H1 (cell line): ENCODE measurements at regions not wholly inside any gene's neighbourhood (a gene's known extent, or its start where the extent isn't known, plus 50 kb on each side); places are given as distances from the start of the nearest gene placed in this dataset.

Experiments
- CTCF ChIA-PET: fragments of 300-600 bp; sonication (Branson Sonifier 250); formaldehyde crosslinking; loops from one replicate; lab custom pipeline; 2021; ENCODE audit not compliant: partially characterized antibody; lab: Charles Lee
- POLR2A ChIA-PET: fragments of 300-600 bp; sonication (Branson Sonifier 250); formaldehyde crosslinking; loops from one replicate; lab custom pipeline; 2021; ENCODE audit warnings: inconsistent platforms; ENCODE audit not compliant: partially characterized antibody; lab: Charles Lee
- DNase-seq, 2 experiments: peaks; one replicate each; pipeline versions ENCODE4 v3.0.0 to v3.0.0-alpha.2; 2010 to 2022; ENCODE audit warnings: low spot score in 2 of 2, low read depth in 1 of 2, mixed read lengths in 1 of 2
- FAIRE-seq: peaks from 2 replicates; lab custom pipeline; 2011; peaks lifted over from hg19 to GRCh38; lab: Jason Lieb, UNC
- H2AFZ ChIP-seq: 2 replicates; pipeline ENCODE4 v1.8.1; 2012; ENCODE audit warnings: low read length, inconsistent platforms
- H2AK5ac ChIP-seq: 2 replicates; pipeline ENCODE4 v1.6.1; 2013; ENCODE audit warnings: low read depth, low read length
- H2BK120ac ChIP-seq: replicated peaks from 2 replicates; pipeline ENCODE3; 2013; ENCODE audit warnings: low read depth, low read length, inconsistent platforms
- H2BK12ac ChIP-seq: 2 replicates; pipeline ENCODE4 v1.6.1; 2013; ENCODE audit warnings: low read depth, low read length
- H2BK15ac ChIP-seq: 2 replicates; pipeline ENCODE4 v1.6.1; 2013; ENCODE audit warnings: low read length
- H2BK20ac ChIP-seq: 2 replicates; pipeline ENCODE4 v1.6.1; 2013; ENCODE audit warnings: low read length
- H2BK5ac ChIP-seq: 2 replicates; pipeline ENCODE4 v1.6.1; 2013; ENCODE audit warnings: low read depth, low read length
- H3K14ac ChIP-seq: 2 replicates; pipeline ENCODE4 v1.6.1; 2013; ENCODE audit warnings: inconsistent platforms; ENCODE audit not compliant: insufficient read length
- H3K18ac ChIP-seq: 2 replicates; pipeline ENCODE4 v1.6.1; 2013; ENCODE audit warnings: low read length; ENCODE audit errors: extremely low read depth
- H3K23ac ChIP-seq: 2 replicates; pipeline ENCODE4 v1.6.1; 2013; ENCODE audit warnings: inconsistent platforms; ENCODE audit not compliant: insufficient read length
- H3K23me2 ChIP-seq: 2 replicates; pipeline ENCODE4 v1.6.1; 2013; ENCODE audit warnings: low read depth, low read length
- H3K27ac ChIP-seq: 2 replicates; pipeline ENCODE4 v1.6.1; 2011; ENCODE audit warnings: low read depth, low read length, inconsistent platforms
- H3K27me3 ChIP-seq, 4 experiments: replicated peaks in 1 of 4; 1 replicate in 1 of 4; 2 replicates in 3 of 4; pipeline versions ENCODE4 v1.6.1 to v1.8.1; 2011 to 2013; ENCODE audit warnings: low read length in 3 of 4, mild to moderate bottlenecking in 3 of 4, inconsistent platforms in 2 of 4, mixed read lengths in 2 of 4, moderate library complexity in 1 of 4; ENCODE audit not compliant: control insufficient read depth in 3 of 4, insufficient read depth in 3 of 4; ENCODE audit errors: extremely low read depth in 1 of 4
- H3K36me3 ChIP-seq, 4 experiments: 2 replicates each; pipeline versions ENCODE4 v1.6.1 to v1.8.1; 2011 to 2013; ENCODE audit warnings: mild to moderate bottlenecking in 4 of 4, low read length in 3 of 4, moderate library complexity in 2 of 4, control low read depth in 1 of 4, inconsistent platforms in 1 of 4; ENCODE audit not compliant: insufficient read depth in 4 of 4, control insufficient read depth in 2 of 4
- H3K4ac ChIP-seq: replicated peaks from 2 replicates; pipeline ENCODE3; 2013; ENCODE audit warnings: low read length, low read depth, mixed read lengths, inconsistent platforms; ENCODE audit not compliant: insufficient read length
- H3K4me1 ChIP-seq, 4 experiments: replicated peaks in 1 of 4; 1 replicate in 1 of 4; 2 replicates in 3 of 4; pipeline versions ENCODE4 v1.6.1 to v1.8.1; 2011 to 2013; ENCODE audit warnings: low read length in 3 of 4, inconsistent platforms in 2 of 4, mixed read lengths in 1 of 4; ENCODE audit not compliant: insufficient read depth in 4 of 4, control insufficient read depth in 3 of 4
- H3K4me2 ChIP-seq, 2 experiments: 2 replicates each; pipeline versions ENCODE4 v1.6.1 to v1.8.1; 2011 to 2013; ENCODE audit warnings: low read depth in 2 of 2, low read length in 2 of 2, control low read depth in 1 of 2, inconsistent platforms in 1 of 2, mild to moderate bottlenecking in 1 of 2; ENCODE audit not compliant: insufficient read depth in 1 of 2
- H3K4me3 ChIP-seq, 4 experiments: fragments of 200-600, 300-600 bp in 1 of 4; sonication (generic), shearing (Covaris generic), sonication (Bioruptor Twin) in 1 of 4; 2 replicates each; pipeline versions ENCODE4 v1.5.1 to v1.8.1; 2011 to 2016; ENCODE audit warnings: low read length in 4 of 4, low read depth in 3 of 4, control low read depth in 2 of 4, inconsistent platforms in 2 of 4, mild to moderate bottlenecking in 2 of 4, mixed read lengths in 1 of 4, moderate library complexity in 1 of 4; ENCODE audit not compliant: insufficient read depth in 2 of 4; ENCODE audit errors: extremely low read depth in 1 of 4
- H3K56ac ChIP-seq: replicated peaks from 2 replicates; pipeline ENCODE3; 2013; ENCODE audit warnings: low read depth, mild to moderate bottlenecking, mixed read lengths, low read length, inconsistent platforms; ENCODE audit not compliant: insufficient read length
- H3K79me1 ChIP-seq: 2 replicates; pipeline ENCODE4 v1.6.1; 2013; ENCODE audit warnings: low read depth, low read length, control low read depth
- H3K79me2 ChIP-seq, 2 experiments: 2 replicates each; pipeline versions ENCODE4 v1.6.1 to v1.8.1; 2012 to 2013; ENCODE audit warnings: low read length in 2 of 2, mild to moderate bottlenecking in 2 of 2, inconsistent platforms in 1 of 2; ENCODE audit not compliant: insufficient read depth in 2 of 2, control insufficient read depth in 1 of 2
- H3K9ac ChIP-seq, 4 experiments: replicated peaks in 1 of 4; 1 replicate in 1 of 4; 2 replicates in 3 of 4; pipeline versions ENCODE4 v1.6.1 to v1.8.1; 2011 to 2013; ENCODE audit warnings: low read depth in 3 of 4, low read length in 3 of 4, control low read depth in 2 of 4, mild to moderate bottlenecking in 2 of 4, moderate library complexity in 2 of 4, inconsistent platforms in 1 of 4; ENCODE audit errors: extremely low read depth in 1 of 4
- H3K9me3 ChIP-seq, 2 experiments: 2 replicates each; pipeline versions ENCODE4 v1.6.1 to v1.8.1; 2012 to 2013; ENCODE audit warnings: mild to moderate bottlenecking in 2 of 2, moderate library complexity in 2 of 2, control low read depth in 1 of 2, inconsistent platforms in 1 of 2, low read depth in 1 of 2, low read length in 1 of 2, mixed read lengths in 1 of 2; ENCODE audit not compliant: insufficient read depth in 2 of 2
- H4K20me1 ChIP-seq, 2 experiments: replicated peaks in 1 of 2; 2 replicates each; pipeline versions ENCODE3 to v1.8.1; 2011 to 2013; ENCODE audit warnings: inconsistent platforms in 2 of 2, low read length in 2 of 2, mild to moderate bottlenecking in 1 of 2; ENCODE audit not compliant: insufficient read depth in 2 of 2, control insufficient read depth in 1 of 2
- H4K5ac ChIP-seq: 2 replicates; pipeline ENCODE4 v1.6.1; 2013; ENCODE audit warnings: low read length, low read depth, mixed read lengths, inconsistent platforms; ENCODE audit not compliant: insufficient read length
- H4K8ac ChIP-seq: 2 replicates; pipeline ENCODE4 v1.8.0; 2013; ENCODE audit warnings: mild to moderate bottlenecking, moderate library complexity, low read length, inconsistent platforms; ENCODE audit not compliant: insufficient read depth; ENCODE audit errors: extremely low read depth
- H4K91ac ChIP-seq: replicated peaks from 2 replicates; pipeline ENCODE3; 2013; ENCODE audit warnings: low read length, mixed read lengths, inconsistent platforms; ENCODE audit not compliant: insufficient read length
- BACH1 ChIP-seq: IDR thresholded peaks from 2 replicates; pipeline ENCODE4 v1.6.1; 2012; ENCODE audit warnings: low read length, improper control_type of control experiment
- FOSL1 ChIP-seq: IDR thresholded peaks from 2 replicates; pipeline ENCODE4 v1.6.1; 2011; ENCODE audit warnings: mild to moderate bottlenecking, low read depth, low read length, moderate library complexity; ENCODE audit not compliant: insufficient read depth
- KDM4A ChIP-seq: IDR thresholded peaks from one replicate; pipeline ENCODE4 v1.7.1; 2012; ENCODE audit warnings: low read depth, mild to moderate bottlenecking, moderate library complexity, low read length, inconsistent platforms; ENCODE audit not compliant: severe bottlenecking
- SP2 ChIP-seq: IDR thresholded peaks from 2 replicates; pipeline ENCODE4 v1.6.1; 2012; ENCODE audit warnings: mild to moderate bottlenecking, low read length, inconsistent platforms
- USF2 ChIP-seq: IDR thresholded peaks from 2 replicates; pipeline ENCODE4 v1.6.1; 2011; ENCODE audit warnings: low read length, improper control_type of control experiment
- WGBS, 2 experiments: shearing (Covaris generic) in 1 of 2; methylation state at CpG; one replicate each; pipeline versions ENCODE4 v1.1.6 to v1.1.7; 2013 to 2015; ENCODE audit warnings: low lambda C conversion rate in 2 of 2, mixed read lengths in 2 of 2, inconsistent platforms in 1 of 2, low coverage in 1 of 2, missing lambda C conversion rate in 1 of 2; ENCODE audit not compliant: insufficient replicate concordance in 2 of 2, insufficient coverage in 1 of 2, insufficient read length in 1 of 2; ENCODE audit errors: extremely low coverage in 1 of 2, missing lambda C conversion rate in 1 of 2; 5-methylcytosine and 5-hydroxymethylcytosine counted together

- H2BK12ac ChIP-seq, result no peak overlapping the region
- H2BK20ac ChIP-seq, result no peak overlapping the region
- H2AK5ac ChIP-seq, result no peak overlapping the region
- peaks cover 0 to 3% (median 0%) of the 10 kb centered on the region in 4 experiments; a peak in 1 of 7 replicates for H3K27me3 ChIP-seq
- H3K79me2 ChIP-seq, result no peaks in the 10 kb centered on the region
- H3K4ac ChIP-seq, result no peak overlapping the region
- H3K56ac ChIP-seq, result no peak overlapping the region
- H3K23ac ChIP-seq, result no peak overlapping the region
- no peaks in the 10 kb centered on the region for H3K36me3 ChIP-seq
- no peak overlapping the region for H2BK15ac ChIP-seq
- H4K91ac ChIP-seq, result no peak overlapping the region
- no peaks in the 10 kb centered on the region; the same call in 1 of the 2 replicates for H3K79me1 ChIP-seq
- H4K8ac ChIP-seq, result no peak overlapping the region
- CTCF ChIA-PET, result interaction anchor here (0.6 to 1.6 kb wide), 5 partner anchors 11 to 203 kb away, joined by 3 to 4 read pairs (median 3); no protein-coding TSS in a partner anchor
- no peak overlapping the region for H2BK120ac ChIP-seq
- no peak overlapping the region for H3K14ac ChIP-seq
- FAIRE-seq (no peak), DNase-seq (no peak)
- H3K23me2 ChIP-seq, result no peaks in the 10 kb centered on the region; the same call in 1 of the 2 replicates
- no peak overlapping the region for H3K18ac ChIP-seq
- 91% methylated on average over 8 of the region's 8 CpGs; no CpG with 5 or more reads in 1 of the 2 experiments for WGBS, 2 experiments
- peaks cover 0 to 2% (median under 1%) of the 10 kb centered on the region in 4 experiments; a peak in 2 of 7 replicates for H3K4me1 ChIP-seq
- no peak overlapping the region for H3K9ac ChIP-seq
- no peak overlapping the region for H4K5ac ChIP-seq
- no peak overlapping the region for H3K4me3 ChIP-seq
- TF ChIP-seq SP2, result no peak
- no peak for TF ChIP-seq USF2
- TF ChIP-seq BACH1, result no peak
- TF ChIP-seq KDM4A, result no peak
- TF ChIP-seq FOSL1, result no peak
- no peaks in the 10 kb centered on the region for H4K20me1 ChIP-seq
- H3K4me2 ChIP-seq, result no peak overlapping the region
- H3K9me3 ChIP-seq, result no peaks in the 10 kb centered on the region
- H3K27ac ChIP-seq, result no peak overlapping the region
- POLR2A ChIA-PET, result interaction anchor here (0.9 to 1.2 kb wide), 2 partner anchors 9 to 182 kb away, joined by 3 read pairs; no protein-coding TSS in a partner anchor
- H2AFZ ChIP-seq, result no peak overlapping the region
- H2BK5ac ChIP-seq, result no peak overlapping the region
Measured at GRCh38 chr6:108744244-108744972, 103.8 kb upstream of the ARMC2 start.
